Type B pancreatic cell (in vitro differentiated cells): ENCODE measurements at regions not wholly inside any gene's neighbourhood (a gene's known extent, or its start where the extent isn't known, plus 50 kb on each side); places are given as distances from the start of the nearest gene placed in this dataset.

Source experiments
- DNase-seq: peaks from one replicate; pipeline ENCODE4 v3.0.0; 2021; ENCODE audit warnings: mixed read lengths; ENCODE audit not compliant: unreplicated experiment; ENCODE audit errors: extremely low spot score
- H3K27ac Mint-ChIP-seq: 2 replicates; pipeline ENCODE4 v1.8.0; 2021; ENCODE audit warnings: mild to moderate bottlenecking, mixed read lengths
- H3K27me3 Mint-ChIP-seq: 2 replicates; pipeline ENCODE4 v1.8.0; 2021; ENCODE audit warnings: mixed read lengths
- H3K36me3 Mint-ChIP-seq: 2 replicates; pipeline ENCODE4 v1.8.0; 2021; ENCODE audit warnings: mixed read lengths
- H3K4me1 Mint-ChIP-seq: one replicate; pipeline ENCODE4 v1.8.0; 2021; ENCODE audit warnings: mixed read lengths; ENCODE audit not compliant: unreplicated experiment
- H3K4me3 Mint-ChIP-seq: 2 replicates; pipeline ENCODE4 v1.8.0; 2021; ENCODE audit warnings: mild to moderate bottlenecking, mixed read lengths
- H3K9me3 Mint-ChIP-seq: 2 replicates; pipeline ENCODE4 v1.8.0; 2021; ENCODE audit warnings: mixed read lengths
- CTCF ChIP-seq: fragments of 200-600 bp; sonication (generic); conservative IDR thresholded peaks from 2 replicates; pipeline ENCODE4 v1.5.0; 2021; ENCODE audit warnings: antibody characterized with exemption, mild to moderate bottlenecking

DNA sequence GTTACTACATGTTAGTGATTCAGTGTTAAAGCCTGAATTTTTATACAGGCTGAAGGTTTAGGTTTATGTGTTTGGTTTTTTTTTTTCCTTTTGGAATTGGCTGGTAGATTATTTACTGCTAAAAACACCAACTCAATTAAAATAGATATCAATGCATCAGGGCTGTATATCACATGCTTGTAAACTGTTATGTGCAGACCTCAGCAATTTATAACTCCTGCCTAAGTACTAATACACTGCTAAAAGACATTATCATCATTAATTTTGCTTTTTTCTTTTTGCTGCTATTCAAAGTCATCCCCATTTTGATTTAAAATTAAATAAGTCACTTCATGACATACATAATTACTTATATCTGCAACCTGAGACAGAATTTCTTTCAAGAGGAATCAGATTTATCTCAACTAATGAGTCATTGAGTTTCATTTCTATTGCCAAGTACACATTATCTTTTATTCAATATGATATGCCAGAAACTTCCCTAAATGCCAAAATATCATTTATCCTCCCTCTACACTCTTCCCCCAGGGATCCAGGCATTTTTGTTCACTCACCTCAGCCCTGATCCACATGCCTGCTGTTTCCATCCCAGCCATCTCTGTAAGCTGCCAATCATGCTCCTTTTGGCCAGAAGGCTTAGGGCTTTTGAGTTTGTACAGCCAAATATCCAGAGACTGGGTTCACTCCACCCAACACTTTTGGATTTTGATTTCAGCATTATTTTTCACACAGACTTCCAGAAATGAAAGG lies 98.5 kb downstream of the POLR1F start:
- Mint-ChIP-seq H3K27me3 (peaks cover 3% of the 10 kb centered on the region), H3K27ac (no peak overlapping the region), H3K9me3 (no peaks in the 10 kb centered on the region), H3K4me1 (no peaks in the 10 kb centered on the region), H3K4me3 (no peak overlapping the region), H3K36me3 (no peaks in the 10 kb centered on the region)
- DNase-seq = no peak
- no peak for TF ChIP-seq CTCF

GRCh38 chr7:19589446-19589845 lies 119.4 kb downstream of the POLR1F start:
- DNase-seq = no peak
- TF ChIP-seq CTCF = no peak
- Mint-ChIP-seq H3K4me3 (no peak overlapping the region), H3K27me3 (no peaks in the 10 kb centered on the region), H3K4me1 (no peaks in the 10 kb centered on the region), H3K27ac (no peak overlapping the region), H3K9me3 (no peaks in the 10 kb centered on the region), H3K36me3 (no peaks in the 10 kb centered on the region)

GRCh38 chr7:19587291-19587690 lies 121.5 kb downstream of the POLR1F start:
- no peak overlapping the region for H3K4me3 Mint-ChIP-seq
- no peak for DNase-seq
- TF ChIP-seq CTCF = no peak
- H3K4me1 Mint-ChIP-seq = no peaks in the 10 kb centered on the region
- no peaks in the 10 kb centered on the region for H3K9me3 Mint-ChIP-seq
- no peaks in the 10 kb centered on the region for H3K36me3 Mint-ChIP-seq
- no peak overlapping the region for H3K27ac Mint-ChIP-seq
- no peaks in the 10 kb centered on the region for H3K27me3 Mint-ChIP-seq

GRCh38 chr7:19585761-19586160 lies 123.1 kb downstream of the POLR1F start:
- Mint-ChIP-seq H3K27me3 (no peaks in the 10 kb centered on the region), H3K36me3 (no peaks in the 10 kb centered on the region), H3K27ac (no peak overlapping the region), H3K4me1 (no peaks in the 10 kb centered on the region), H3K4me3 (no peak overlapping the region), H3K9me3 (no peaks in the 10 kb centered on the region)
- no peak for DNase-seq
- no peak for TF ChIP-seq CTCF

GRCh38 chr7:19575909-19576557 lies 132.8 kb downstream of the POLR1F start:
- Mint-ChIP-seq H3K36me3 (no peaks in the 10 kb centered on the region), H3K4me1 (peaks cover 5% of the 10 kb centered on the region), H3K4me3 (no peak overlapping the region)

More at GRCh38 chr7:19575909-19576557, 132.8 kb downstream of the POLR1F start:
- H3K9me3 Mint-ChIP-seq = no peaks in the 10 kb centered on the region
- H3K27ac Mint-ChIP-seq = no peak overlapping the region
- no peak for TF ChIP-seq CTCF
- no peak for DNase-seq
- H3K27me3 Mint-ChIP-seq = no peaks in the 10 kb centered on the region
